Osteocyte (in vitro differentiated cells): ENCODE measurements at regions not wholly inside any gene's neighbourhood (a gene's known extent, or its start where the extent isn't known, plus 50 kb on each side); places are given as distances from the start of the nearest gene placed in this dataset.

Source experiments
- DNase-seq: peaks from one replicate; pipeline ENCODE4 v3.0.0; 2021; ENCODE audit warnings: mixed read lengths; ENCODE audit not compliant: unreplicated experiment; ENCODE audit errors: extremely low spot score
- H3K27ac Mint-ChIP-seq: one replicate; pipeline ENCODE4 v1.8.0; 2021; ENCODE audit warnings: mild to moderate bottlenecking, mixed read lengths; ENCODE audit not compliant: unreplicated experiment
- H3K27me3 Mint-ChIP-seq: one replicate; pipeline ENCODE4 v1.8.0; 2021; ENCODE audit warnings: mixed read lengths; ENCODE audit not compliant: unreplicated experiment
- H3K36me3 Mint-ChIP-seq: one replicate; pipeline ENCODE4 v1.8.0; 2021; ENCODE audit warnings: mixed read lengths; ENCODE audit not compliant: unreplicated experiment
- H3K4me1 Mint-ChIP-seq: one replicate; pipeline ENCODE4 v1.8.0; 2021; ENCODE audit warnings: mixed read lengths; ENCODE audit not compliant: unreplicated experiment
- H3K4me3 Mint-ChIP-seq: one replicate; pipeline ENCODE4 v1.8.0; 2021; ENCODE audit warnings: mild to moderate bottlenecking, moderate library complexity, mixed read lengths; ENCODE audit not compliant: unreplicated experiment
- H3K9me3 Mint-ChIP-seq: one replicate; pipeline ENCODE4 v1.8.0; 2021; ENCODE audit warnings: mixed read lengths; ENCODE audit not compliant: unreplicated experiment
- CTCF ChIP-seq: fragments of 200-600 bp; sonication (generic); IDR thresholded peaks from 2 replicates; pipeline ENCODE4 v1.5.0; 2021; ENCODE audit warnings: antibody characterized with exemption, mild to moderate bottlenecking, moderate library complexity

GRCh38 chr20:19013907-19014306 lies 198.5 kb upstream of the SLC24A3 start:
- no peak for TF ChIP-seq CTCF
- no peak overlapping the region for H3K27ac Mint-ChIP-seq
- H3K4me3 Mint-ChIP-seq = no peak overlapping the region
- no peaks in the 10 kb centered on the region for H3K9me3 Mint-ChIP-seq
- no peaks in the 10 kb centered on the region for H3K27me3 Mint-ChIP-seq
- no peak for DNase-seq
- H3K36me3 Mint-ChIP-seq = no peaks in the 10 kb centered on the region
- no peaks in the 10 kb centered on the region for H3K4me1 Mint-ChIP-seq

- Mint-ChIP-seq H3K36me3 (no peaks in the 10 kb centered on the region), H3K27me3 (no peaks in the 10 kb centered on the region), H3K4me1 (no peaks in the 10 kb centered on the region), H3K27ac (no peak overlapping the region), H3K4me3 (no peak overlapping the region), H3K9me3 (peaks cover 8% of the 10 kb centered on the region)
- TF ChIP-seq CTCF = no peak
- peak; percentile 66 for DNase-seq
Measured at GRCh38 chr20:19015351-19016139, 196.9 kb upstream of the SLC24A3 start.

GRCh38 chr20:19016140-19016497 lies 196.3 kb upstream of the SLC24A3 start:
- Mint-ChIP-seq H3K27me3 (no peaks in the 10 kb centered on the region), H3K27ac (no peak overlapping the region), H3K4me1 (no peaks in the 10 kb centered on the region), H3K9me3 (peaks cover 9% of the 10 kb centered on the region), H3K36me3 (no peaks in the 10 kb centered on the region), H3K4me3 (no peak overlapping the region)
- no peak for TF ChIP-seq CTCF
- DNase-seq = peak; percentile 56

- no peaks in the 10 kb centered on the region for H3K4me1 Mint-ChIP-seq
- no peak for TF ChIP-seq CTCF
- no peaks in the 10 kb centered on the region for H3K36me3 Mint-ChIP-seq
- no peak overlapping the region for H3K27ac Mint-ChIP-seq
- no peak overlapping the region for H3K4me3 Mint-ChIP-seq
- H3K9me3 Mint-ChIP-seq = peaks cover 9% of the 10 kb centered on the region
- H3K27me3 Mint-ChIP-seq = no peaks in the 10 kb centered on the region
- peak; percentile 70 for DNase-seq
Measured at GRCh38 chr20:19017104-19017690, 195.2 kb upstream of the SLC24A3 start.

- H3K9me3 Mint-ChIP-seq = peaks cover 9% of the 10 kb centered on the region
- H3K4me1 Mint-ChIP-seq = no peaks in the 10 kb centered on the region
- no peaks in the 10 kb centered on the region for H3K27me3 Mint-ChIP-seq
- no peak for TF ChIP-seq CTCF
- no peak overlapping the region for H3K27ac Mint-ChIP-seq
- DNase-seq = peak; percentile 46
- H3K36me3 Mint-ChIP-seq = no peaks in the 10 kb centered on the region
- no peak overlapping the region for H3K4me3 Mint-ChIP-seq
Measured at GRCh38 chr20:19018881-19019280, 193.6 kb upstream of the SLC24A3 start.
